IMR-90 (cell line): ENCODE measurements at regions not wholly inside any gene's neighbourhood (a gene's known extent, or its start where the extent isn't known, plus 50 kb on each side); places are given as distances from the start of the nearest gene placed in this dataset.

ENCODE experiments used
- BHLHE40 ChIP-seq: fragments of 150-350 bp; IDR thresholded peaks from 2 replicates; pipeline ENCODE4 v1.6.1; 2016; ENCODE audit warnings: mild to moderate bottlenecking, low read depth, low read length
- CEBPB ChIP-seq: IDR thresholded peaks from 2 replicates; pipeline ENCODE4 v1.6.1; 2012; ENCODE audit warnings: low read depth, low read length, improper control_type of control experiment
- CHD1 ChIP-seq: IDR thresholded peaks from 2 replicates; pipeline ENCODE4 v1.6.1; 2012; ENCODE audit warnings: low read depth, low read length, improper control_type of control experiment
- MAFK ChIP-seq: IDR thresholded peaks from 2 replicates; pipeline ENCODE4 v1.6.1; 2012; ENCODE audit warnings: low read depth, low read length, improper control_type of control experiment
- MXI1 ChIP-seq: IDR thresholded peaks from 2 replicates; pipeline ENCODE4 v1.6.1; 2012; ENCODE audit warnings: low read depth, mild to moderate bottlenecking, low read length, moderate library complexity, borderline replicate concordance
- POLR2A ChIP-seq: IDR thresholded peaks from 2 replicates; pipeline ENCODE4 v1.6.1; 2012; ENCODE audit warnings: mild to moderate bottlenecking, low read depth, low read length
- RAD21 ChIP-seq: IDR thresholded peaks from 2 replicates; pipeline ENCODE4 v1.6.1; 2012; ENCODE audit warnings: low read length, improper control_type of control experiment
- TF ChIP-seq, protein P1 (sequence below): conservative IDR thresholded peaks from 2 replicates; pipeline ENCODE4 v1.5.1; 2012; ENCODE audit warnings: mild to moderate bottlenecking, low read depth, low read length, improper control_type of control experiment
- TF ChIP-seq, protein P2 (sequence below): fragments of 150-350 bp; IDR thresholded peaks from 2 replicates; pipeline ENCODE4 v1.6.1; 2017; ENCODE audit warnings: mild to moderate bottlenecking, antibody characterized with exemption, low read length, low read depth
- TF ChIP-seq, protein P3 (sequence below): fragments of 150-350 bp; IDR thresholded peaks from 2 replicates; pipeline ENCODE4 v1.6.1; 2016; ENCODE audit warnings: low read depth, mild to moderate bottlenecking, low read length, moderate library complexity, borderline replicate concordance

DNA sequence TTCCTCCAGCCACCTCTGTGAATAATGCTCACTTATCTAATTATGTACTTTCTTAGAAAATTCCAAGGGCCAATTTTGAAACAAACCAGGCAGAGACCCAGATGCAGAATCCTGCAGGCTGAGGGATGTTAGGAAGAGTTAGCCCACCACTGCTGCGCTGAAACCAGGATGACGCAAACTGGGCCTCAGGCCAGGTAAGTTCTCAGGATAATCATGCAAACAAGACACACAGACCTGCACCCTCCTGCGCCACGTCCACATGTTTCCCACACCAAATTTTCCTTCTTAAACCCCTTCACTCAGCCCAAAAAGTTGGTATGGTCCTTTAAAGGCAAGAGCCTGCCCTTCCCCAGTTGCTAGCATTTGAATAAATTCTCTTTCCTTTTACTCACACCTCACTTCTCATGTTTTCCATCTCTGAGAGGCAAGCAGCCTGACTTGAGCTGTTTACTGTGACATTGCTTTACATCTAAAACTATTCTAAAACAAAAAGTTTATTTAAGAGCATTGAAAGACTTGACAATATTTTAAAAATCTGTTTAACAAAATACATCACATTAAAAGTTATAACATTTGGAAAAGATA, 887.1 kb downstream of the LRRIQ3 start:
- TF ChIP-seq, protein P1, sequence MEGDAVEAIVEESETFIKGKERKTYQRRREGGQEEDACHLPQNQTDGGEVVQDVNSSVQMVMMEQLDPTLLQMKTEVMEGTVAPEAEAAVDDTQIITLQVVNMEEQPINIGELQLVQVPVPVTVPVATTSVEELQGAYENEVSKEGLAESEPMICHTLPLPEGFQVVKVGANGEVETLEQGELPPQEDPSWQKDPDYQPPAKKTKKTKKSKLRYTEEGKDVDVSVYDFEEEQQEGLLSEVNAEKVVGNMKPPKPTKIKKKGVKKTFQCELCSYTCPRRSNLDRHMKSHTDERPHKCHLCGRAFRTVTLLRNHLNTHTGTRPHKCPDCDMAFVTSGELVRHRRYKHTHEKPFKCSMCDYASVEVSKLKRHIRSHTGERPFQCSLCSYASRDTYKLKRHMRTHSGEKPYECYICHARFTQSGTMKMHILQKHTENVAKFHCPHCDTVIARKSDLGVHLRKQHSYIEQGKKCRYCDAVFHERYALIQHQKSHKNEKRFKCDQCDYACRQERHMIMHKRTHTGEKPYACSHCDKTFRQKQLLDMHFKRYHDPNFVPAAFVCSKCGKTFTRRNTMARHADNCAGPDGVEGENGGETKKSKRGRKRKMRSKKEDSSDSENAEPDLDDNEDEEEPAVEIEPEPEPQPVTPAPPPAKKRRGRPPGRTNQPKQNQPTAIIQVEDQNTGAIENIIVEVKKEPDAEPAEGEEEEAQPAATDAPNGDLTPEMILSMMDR, result no peak
- TF ChIP-seq, protein P2, sequence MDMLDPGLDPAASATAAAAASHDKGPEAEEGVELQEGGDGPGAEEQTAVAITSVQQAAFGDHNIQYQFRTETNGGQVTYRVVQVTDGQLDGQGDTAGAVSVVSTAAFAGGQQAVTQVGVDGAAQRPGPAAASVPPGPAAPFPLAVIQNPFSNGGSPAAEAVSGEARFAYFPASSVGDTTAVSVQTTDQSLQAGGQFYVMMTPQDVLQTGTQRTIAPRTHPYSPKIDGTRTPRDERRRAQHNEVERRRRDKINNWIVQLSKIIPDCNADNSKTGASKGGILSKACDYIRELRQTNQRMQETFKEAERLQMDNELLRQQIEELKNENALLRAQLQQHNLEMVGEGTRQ, result no peak
- TF ChIP-seq POLR2A (no peak), CEBPB (no peak), MAFK (no peak), MXI1 (no peak), RAD21 (no peak), CHD1 (no peak), BHLHE40 (no peak)
- TF ChIP-seq, protein P3, sequence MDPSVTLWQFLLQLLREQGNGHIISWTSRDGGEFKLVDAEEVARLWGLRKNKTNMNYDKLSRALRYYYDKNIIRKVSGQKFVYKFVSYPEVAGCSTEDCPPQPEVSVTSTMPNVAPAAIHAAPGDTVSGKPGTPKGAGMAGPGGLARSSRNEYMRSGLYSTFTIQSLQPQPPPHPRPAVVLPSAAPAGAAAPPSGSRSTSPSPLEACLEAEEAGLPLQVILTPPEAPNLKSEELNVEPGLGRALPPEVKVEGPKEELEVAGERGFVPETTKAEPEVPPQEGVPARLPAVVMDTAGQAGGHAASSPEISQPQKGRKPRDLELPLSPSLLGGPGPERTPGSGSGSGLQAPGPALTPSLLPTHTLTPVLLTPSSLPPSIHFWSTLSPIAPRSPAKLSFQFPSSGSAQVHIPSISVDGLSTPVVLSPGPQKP, result no peak
